IMR-90 (cell line): ENCODE measurements at regions not wholly inside any gene's neighbourhood (a gene's known extent, or its start where the extent isn't known, plus 50 kb on each side); places are given as distances from the start of the nearest gene placed in this dataset.

Source experiments
- CEBPB ChIP-seq: IDR thresholded peaks from 2 replicates; pipeline ENCODE4 v1.6.1; 2012; ENCODE audit warnings: low read depth, low read length, improper control_type of control experiment
- CHD1 ChIP-seq: IDR thresholded peaks from 2 replicates; pipeline ENCODE4 v1.6.1; 2012; ENCODE audit warnings: low read depth, low read length, improper control_type of control experiment
- CTCF ChIP-seq: conservative IDR thresholded peaks from 2 replicates; pipeline ENCODE4 v1.5.1; 2012; ENCODE audit warnings: mild to moderate bottlenecking, low read depth, low read length, improper control_type of control experiment
- FOS ChIP-seq: fragments of 150-350 bp; IDR thresholded peaks from 2 replicates; pipeline ENCODE4 v1.6.1; 2016; ENCODE audit warnings: low read depth, low read length
- MAFK ChIP-seq: IDR thresholded peaks from 2 replicates; pipeline ENCODE4 v1.6.1; 2012; ENCODE audit warnings: low read depth, low read length, improper control_type of control experiment
- MXI1 ChIP-seq: IDR thresholded peaks from 2 replicates; pipeline ENCODE4 v1.6.1; 2012; ENCODE audit warnings: low read depth, mild to moderate bottlenecking, low read length, moderate library complexity, borderline replicate concordance
- NFE2L2 ChIP-seq: fragments of 150-350 bp; IDR thresholded peaks from 2 replicates; pipeline ENCODE4 v1.6.1; 2016; ENCODE audit warnings: low read depth, mild to moderate bottlenecking, low read length
- POLR2A ChIP-seq: IDR thresholded peaks from 2 replicates; pipeline ENCODE4 v1.6.1; 2012; ENCODE audit warnings: mild to moderate bottlenecking, low read depth, low read length
- RAD21 ChIP-seq: IDR thresholded peaks from 2 replicates; pipeline ENCODE4 v1.6.1; 2012; ENCODE audit warnings: low read length, improper control_type of control experiment
- RCOR1 ChIP-seq: IDR thresholded peaks from 2 replicates; pipeline ENCODE4 v1.6.1; 2012; ENCODE audit warnings: mild to moderate bottlenecking, low read length, improper control_type of control experiment; ENCODE audit not compliant: insufficient replicate concordance
- RFX5 ChIP-seq: IDR thresholded peaks from 2 replicates; pipeline ENCODE4 v1.8.0; 2012; ENCODE audit warnings: low read depth, mild to moderate bottlenecking, low read length, moderate library complexity
- SMC3 ChIP-seq: fragments of 150-350 bp; IDR thresholded peaks from 2 replicates; pipeline ENCODE4 v1.6.1; 2016; ENCODE audit warnings: low read depth, mild to moderate bottlenecking, antibody characterized with exemption, low read length, moderate library complexity
- TF ChIP-seq, protein P1 (sequence below): fragments of 150-350 bp; IDR thresholded peaks from 2 replicates; pipeline ENCODE4 v1.6.1; 2017; ENCODE audit warnings: mild to moderate bottlenecking, antibody characterized with exemption, low read length, low read depth

DNA sequence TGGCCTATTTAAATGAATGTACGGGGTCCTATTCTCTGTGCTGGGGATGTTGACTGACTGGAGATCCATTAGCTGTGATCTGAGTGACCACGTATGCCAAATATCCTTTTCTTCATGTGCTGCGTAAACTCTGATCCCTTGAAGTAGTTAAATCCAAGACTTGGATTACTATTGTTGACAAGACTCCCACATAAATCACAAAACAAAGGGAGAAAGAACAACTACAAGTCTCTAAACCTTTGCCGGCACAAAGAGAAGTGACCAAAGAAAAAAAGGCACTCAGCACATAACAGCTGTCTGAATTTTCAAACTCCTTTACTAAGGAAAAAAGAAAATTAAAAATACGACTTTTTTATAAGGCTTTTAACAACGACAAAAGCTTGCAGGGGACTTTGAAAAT lies 559.9 kb upstream of the CDH8 start:
- TF ChIP-seq CTCF (no peak), POLR2A (no peak), FOS (no peak), CHD1 (no peak), CEBPB (no peak), RAD21 (no peak), RFX5 (no peak), MAFK (no peak), MXI1 (no peak), SMC3 (no peak), RCOR1 (no peak), NFE2L2 (no peak)
- TF ChIP-seq, protein P1, sequence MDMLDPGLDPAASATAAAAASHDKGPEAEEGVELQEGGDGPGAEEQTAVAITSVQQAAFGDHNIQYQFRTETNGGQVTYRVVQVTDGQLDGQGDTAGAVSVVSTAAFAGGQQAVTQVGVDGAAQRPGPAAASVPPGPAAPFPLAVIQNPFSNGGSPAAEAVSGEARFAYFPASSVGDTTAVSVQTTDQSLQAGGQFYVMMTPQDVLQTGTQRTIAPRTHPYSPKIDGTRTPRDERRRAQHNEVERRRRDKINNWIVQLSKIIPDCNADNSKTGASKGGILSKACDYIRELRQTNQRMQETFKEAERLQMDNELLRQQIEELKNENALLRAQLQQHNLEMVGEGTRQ = no peak
